HCT116 (cell line): ENCODE measurements at regions not wholly inside any gene's neighbourhood (a gene's known extent, or its start where the extent isn't known, plus 50 kb on each side); places are given as distances from the start of the nearest gene placed in this dataset.

ENCODE experiments used
- ATAC-seq: fragments of 200-7000 bp; cut with Tn5 transposase; 2 replicates; pipeline ENCODE4 v1.9.1; 2020; ENCODE audit warnings: mild to moderate bottlenecking, moderate library complexity
- BruUV-seq: library from RNA; stranded (reverse); fragments of 400-500 nt; replicated peaks from 2 replicates; lab custom pipeline; 2021; lab: Mats Ljungman, UMichigan
- CTCF ChIA-PET: fragments of 300-600 bp; sonication (Branson Sonifier 250); formaldehyde crosslinking; loops from one replicate; lab custom pipeline; 2021; ENCODE audit warnings: antibody characterized with exemption; lab: Charles Lee
- POLR2A ChIA-PET: fragments of 300-600, 350-600 bp; sonication (Branson Sonifier 250); formaldehyde crosslinking; loops from one replicate; lab custom pipeline; 2021; ENCODE audit warnings: antibody characterized with exemption; lab: Charles Lee
- RAD21 ChIA-PET, 2 experiments: fragments of 300-600 bp; sonication (Branson Sonifier 250); formaldehyde crosslinking; loops; one replicate each; lab custom pipeline; 2023; ENCODE audit warnings: low total read pairs in 2 of 2; ENCODE audit not compliant: uncharacterized antibody in 2 of 2, unreplicated experiment in 2 of 2, low non-redundant PET in 1 of 2; lab: Charles Lee
- DNase-seq: peaks from one replicate; pipeline ENCODE4 v3.0.0-alpha.2; 2010; ENCODE audit warnings: low read depth, low spot score
- H2AFZ ChIP-seq: fragments of 200-600 bp; shearing (Covaris generic), sonication (generic); 2 replicates; pipeline ENCODE4 v1.6.1; 2017; ENCODE audit warnings: low read depth, mixed run types, mixed read lengths, antibody characterized with exemption, low read length; ENCODE audit not compliant: poor library complexity, severe bottlenecking
- H3K27ac ChIP-seq: 2 replicates; pipeline ENCODE4 v1.5.1; 2012; ENCODE audit warnings: low read depth, low read length
- H3K27me3 ChIP-seq: fragments of 200-600 bp; sonication (generic); 2 replicates; pipeline ENCODE4 v1.6.1; 2016; ENCODE audit warnings: mixed run types, low read length, mixed read lengths; ENCODE audit not compliant: insufficient read depth
- H3K36me3 ChIP-seq, 2 experiments: fragments of 200-500 bp in 1 of 2; fragments of 200-600 bp in 1 of 2; sonication (Bioruptor generic) in 1 of 2; sonication (generic) in 1 of 2; 2 replicates each; pipeline versions ENCODE4 v1.5.1 to v1.6.1; 2014 to 2016; ENCODE audit warnings: low read length in 2 of 2, inconsistent platforms in 1 of 2, mixed read lengths in 1 of 2, mixed run types in 1 of 2; ENCODE audit not compliant: insufficient read depth in 2 of 2, control insufficient read depth in 1 of 2
- H3K4me1 ChIP-seq, 2 experiments: fragments of 200-600 bp in 1 of 2; sonication (generic) in 1 of 2; 2 replicates each; pipeline versions ENCODE4 v1.5.1 to v1.6.1; 2012 to 2017; ENCODE audit warnings: low read length in 2 of 2, inconsistent platforms in 1 of 2, mild to moderate bottlenecking in 1 of 2, mixed read lengths in 1 of 2, mixed run types in 1 of 2, moderate library complexity in 1 of 2; ENCODE audit not compliant: insufficient read depth in 2 of 2, control insufficient read depth in 1 of 2
- H3K4me2 ChIP-seq: fragments of 200-600 bp; sonication (generic); 2 replicates; pipeline ENCODE4 v1.6.1; 2017; ENCODE audit warnings: mixed run types, low read length, mixed read lengths
- H3K4me3 ChIP-seq, 2 experiments: fragments of 200-600 bp in 1 of 2; sonication (generic) in 1 of 2; replicated peaks in 1 of 2; 2 replicates each; pipeline ENCODE4 v1.5.1; 2011 to 2016; ENCODE audit warnings: low read length in 2 of 2, control low read depth in 1 of 2, low read depth in 1 of 2, mild to moderate bottlenecking in 1 of 2, mixed read lengths in 1 of 2, mixed run types in 1 of 2
- H3K79me2 ChIP-seq: fragments of 200-600 bp; sonication (generic); 2 replicates; pipeline ENCODE4 v1.6.1; 2017; ENCODE audit warnings: mild to moderate bottlenecking, mixed run types, low read length, moderate library complexity, mixed read lengths; ENCODE audit not compliant: insufficient read depth
- H3K9ac ChIP-seq: fragments of 200-600 bp; sonication (generic); 2 replicates; pipeline ENCODE4 v1.6.1; 2016; ENCODE audit warnings: low read length, mixed read lengths
- H3K9me2 ChIP-seq: fragments of 200-600 bp; sonication (generic), shearing (Covaris generic); 2 replicates; pipeline ENCODE4 v1.6.1; 2017; ENCODE audit warnings: mixed run types, mild to moderate bottlenecking, moderate library complexity; ENCODE audit not compliant: insufficient read depth
- H3K9me3 ChIP-seq, 2 experiments: fragments of 200-500 bp in 1 of 2; fragments of 200-600 bp in 1 of 2; sonication (Bioruptor generic) in 1 of 2; sonication (generic) in 1 of 2; 2 replicates each; pipeline ENCODE4 v1.6.1; 2014 to 2017; ENCODE audit warnings: low read length in 2 of 2, mixed read lengths in 2 of 2, inconsistent platforms in 1 of 2, low read depth in 1 of 2, mild to moderate bottlenecking in 1 of 2, mixed run types in 1 of 2, moderate library complexity in 1 of 2; ENCODE audit not compliant: control insufficient read depth in 1 of 2, insufficient read depth in 1 of 2
- H4K20me1 ChIP-seq: fragments of 200-600 bp; sonication (generic), shearing (Covaris generic); 2 replicates; pipeline ENCODE4 v1.6.1; 2017; ENCODE audit warnings: mixed run types, mild to moderate bottlenecking, moderate library complexity; ENCODE audit not compliant: insufficient read depth
- ATF3 ChIP-seq: IDR thresholded peaks from 2 replicates; pipeline ENCODE4 v1.6.1; 2012
- CBX3 ChIP-seq: IDR thresholded peaks from 2 replicates; pipeline ENCODE4 v1.6.1; 2012; ENCODE audit warnings: low read depth
- CTCF ChIP-seq, 3 experiments: fragments of 200-600 bp in 1 of 3; sonication (generic) in 1 of 3; IDR thresholded peaks in 2 of 3; conservative IDR thresholded peaks in 1 of 3; 2 replicates each; pipeline ENCODE4 v1.5.1; 2012 to 2017; ENCODE audit warnings: low read depth in 2 of 3, low read length in 2 of 3, antibody characterized with exemption in 1 of 3, borderline replicate concordance in 1 of 3, control low read depth in 1 of 3, mild to moderate bottlenecking in 1 of 3, mixed read lengths in 1 of 3, mixed run types in 1 of 3, moderate library complexity in 1 of 3; ENCODE audit not compliant: insufficient read depth in 1 of 3
- ELF1 ChIP-seq: IDR thresholded peaks from 2 replicates; pipeline ENCODE4 v1.6.1; 2012; ENCODE audit warnings: low read depth, borderline replicate concordance
- EZH2phosphoT487 ChIP-seq: fragments of 200-600 bp; IDR thresholded peaks from 2 replicates; pipeline ENCODE4 v1.6.1; 2018; ENCODE audit warnings: antibody characterized with exemption, borderline replicate concordance
- FOSL1 ChIP-seq: IDR thresholded peaks from 2 replicates; pipeline ENCODE4 v1.6.1; 2012; ENCODE audit warnings: low read depth
- JUND ChIP-seq: IDR thresholded peaks from 2 replicates; pipeline ENCODE4 v1.6.1; 2012
- POLR2A ChIP-seq: IDR thresholded peaks from 2 replicates; pipeline ENCODE4 v1.7.0; 2011; ENCODE audit warnings: borderline replicate concordance; ENCODE audit not compliant: insufficient read depth, insufficient read length; ENCODE audit errors: extremely low read depth
- POLR2AphosphoS5 ChIP-seq: IDR thresholded peaks from 2 replicates; pipeline ENCODE4 v1.6.1; 2011; ENCODE audit warnings: mild to moderate bottlenecking, low read depth, low read length, moderate library complexity
- RAD21 ChIP-seq: IDR thresholded peaks from 2 replicates; pipeline ENCODE4 v1.6.1; 2012; ENCODE audit warnings: low read depth, mild to moderate bottlenecking
- REST ChIP-seq: IDR thresholded peaks from 2 replicates; pipeline ENCODE4 v1.6.1; 2012; ENCODE audit warnings: low read depth
- SIN3A ChIP-seq: IDR thresholded peaks from 2 replicates; pipeline ENCODE4 v1.6.1; 2012; ENCODE audit warnings: low read depth
- TCF7L2 ChIP-seq: IDR thresholded peaks from 2 replicates; pipeline ENCODE4 v1.7.0; 2011; ENCODE audit warnings: borderline replicate concordance, inconsistent platforms; ENCODE audit not compliant: insufficient read depth, insufficient read length; ENCODE audit errors: extremely low read depth
- YY1 ChIP-seq: IDR thresholded peaks from 2 replicates; pipeline ENCODE4 v1.6.1; 2011; ENCODE audit warnings: low read length, low read depth, moderate library complexity, mild to moderate bottlenecking; ENCODE audit not compliant: insufficient replicate concordance; ENCODE audit errors: extremely low read depth
- ZBTB33 ChIP-seq: IDR thresholded peaks from 2 replicates; pipeline ENCODE4 v1.6.1; 2011; ENCODE audit warnings: mild to moderate bottlenecking, low read length, moderate library complexity; ENCODE audit not compliant: insufficient replicate concordance; ENCODE audit errors: extremely low read depth
- ZFX ChIP-seq: fragments of 450-650 bp; IDR thresholded peaks from 2 replicates; pipeline ENCODE4 v1.6.1; 2017
- ZNF274 ChIP-seq: fragments of 200-500 bp; sonication (Bioruptor generic); IDR thresholded peaks from 2 replicates; pipeline ENCODE4 v1.6.1; 2014; ENCODE audit warnings: mild to moderate bottlenecking, low read depth, low read length, inconsistent platforms
- intact Hi-C: fragments of 100-400 bp; cut with micrococcal nuclease; formaldehyde crosslinking; loops from 2 replicates; pipeline ENCODE4 v1.10.0; 2022

- intact Hi-C loops = no loop called here
- CTCF ChIA-PET = no interaction called here
- no peak overlapping the region for H3K27ac ChIP-seq
- no peaks in the 10 kb centered on the region for H3K36me3 ChIP-seq
- H4K20me1 ChIP-seq = no peaks in the 10 kb centered on the region
- no peak for ATAC-seq
- RAD21 ChIA-PET = no interaction called here
- H3K4me3 ChIP-seq = no peak overlapping the region
- no peaks in the 10 kb centered on the region for H3K27me3 ChIP-seq
- no peak overlapping the region for H3K9ac ChIP-seq
- TF ChIP-seq ZFX (no peak), ELF1 (no peak), CBX3 (no peak), JUND (no peak), EZH2phosphoT487 (no peak), CTCF (IDR thresholded peaks at IDR 0.05 in 2 of 3, conservative IDR thresholded peaks at IDR 0.05 in 1 of 3; ENCODE audit: borderline replicate concordance in 1 of 3, insufficient read depth in 1 of 3, low read depth in 2 of 3, low read length in 2 of 3) (no peak), ZBTB33 (no peak), ATF3 (no peak), YY1 (no peak), POLR2A (no peak), REST (no peak), ZNF274 (no peak), POLR2AphosphoS5 (no peak), SIN3A (no peak), RAD21 (no peak), TCF7L2 (no peak), FOSL1 (no peak)
- H3K4me2 ChIP-seq = no peak overlapping the region
- H3K9me3 ChIP-seq = no peaks in the 10 kb centered on the region
- DNase-seq = no peak
- H2AFZ ChIP-seq = no peak overlapping the region
- no TSS peak for BruUV-seq
- no peaks in the 10 kb centered on the region for H3K9me2 ChIP-seq
- POLR2A ChIA-PET = no interaction called here
- no peaks in the 10 kb centered on the region for H3K79me2 ChIP-seq
- H3K4me1 ChIP-seq = peaks cover 0 to 19% of the 10 kb centered on the region in 2 experiments; a peak in 2 of 4 replicates
Measured at GRCh38 chrX:82591421-82591820, 916.7 kb upstream of the POU3F4 start.
